Stimulated activated CD4-positive, alpha-beta T cell treated with anti-CD3 and anti-CD28 coated beads, Interleukin-12 subunit alpha, Interleukin-12 subunit beta, amount 100 ng/mL, for 24 hours (primary cell): ENCODE measurements at regions not wholly inside any gene's neighbourhood (a gene's known extent, or its start where the extent isn't known, plus 50 kb on each side); places are given as distances from the start of the nearest gene placed in this dataset.
"Not testable (repeated sequence)": the region's sequence is repeated elsewhere in the genome, so short reads cannot be mapped to it uniquely, and the experiment has no call there.

Source experiments
- DNase-seq, 2 experiments: peaks; one replicate each; pipeline ENCODE4 v3.0.0-alpha.2; 2020; ENCODE audit warnings: low read depth in 2 of 2

DNA sequence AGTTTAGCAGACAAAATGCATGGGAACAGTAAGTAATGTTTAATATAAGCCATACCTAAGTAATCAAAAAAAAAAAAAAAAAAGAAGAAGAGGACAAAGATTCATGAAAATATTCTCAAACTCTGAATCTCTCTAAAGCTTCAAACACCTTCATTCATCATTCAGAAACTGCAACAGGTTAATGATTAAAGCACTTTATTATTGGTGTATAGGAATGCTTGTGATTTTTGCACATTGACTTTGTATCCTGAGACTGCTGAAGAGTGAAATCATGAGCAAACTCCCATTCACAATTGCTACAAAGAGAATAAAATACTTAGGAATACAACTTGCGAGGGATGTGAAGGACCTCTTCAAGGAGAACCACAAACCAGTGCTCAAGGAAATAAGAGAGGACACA lies 278.4 kb upstream of the DCN start:
- no peak for DNase-seq

DNA sequence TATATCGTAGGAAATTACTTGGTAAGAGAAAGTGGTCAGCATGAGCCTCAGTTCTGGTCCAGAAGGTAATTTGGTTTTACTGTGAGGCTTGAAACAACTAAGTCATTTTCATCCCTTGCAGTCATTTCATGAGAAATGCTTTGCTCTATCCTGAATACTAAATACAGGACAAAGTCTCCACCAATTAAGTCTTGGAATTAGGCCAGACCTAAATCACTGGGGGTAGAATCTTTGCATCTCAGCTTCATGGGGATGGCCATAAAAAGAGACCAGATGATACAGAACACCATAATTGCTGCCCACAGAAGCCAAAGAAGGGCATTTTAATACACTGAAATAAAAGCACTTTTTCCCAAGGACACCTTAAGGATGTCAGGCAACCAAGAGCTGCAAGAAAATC lies 277.9 kb upstream of the DCN start:
- no peak for DNase-seq

DNA sequence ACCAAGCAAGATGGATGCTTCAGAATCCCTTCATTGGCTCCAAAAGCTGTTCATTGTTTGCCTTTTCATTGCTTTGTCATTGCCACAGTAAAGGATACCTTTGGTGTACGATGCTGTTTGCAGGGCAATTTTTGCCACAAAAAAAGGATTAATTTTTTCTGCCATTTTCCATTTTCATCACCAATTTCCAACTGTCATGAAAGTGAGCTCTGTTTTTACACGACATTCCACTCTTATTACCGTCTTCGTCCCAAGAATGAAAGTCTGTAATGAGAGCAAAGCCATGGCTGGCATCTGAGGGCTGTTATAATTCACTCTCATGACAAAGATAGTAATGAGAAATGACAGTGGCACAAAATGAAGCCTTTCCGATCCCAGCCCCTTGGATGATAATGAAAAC lies 272.7 kb upstream of the DCN start:
- no peak for DNase-seq

DNA sequence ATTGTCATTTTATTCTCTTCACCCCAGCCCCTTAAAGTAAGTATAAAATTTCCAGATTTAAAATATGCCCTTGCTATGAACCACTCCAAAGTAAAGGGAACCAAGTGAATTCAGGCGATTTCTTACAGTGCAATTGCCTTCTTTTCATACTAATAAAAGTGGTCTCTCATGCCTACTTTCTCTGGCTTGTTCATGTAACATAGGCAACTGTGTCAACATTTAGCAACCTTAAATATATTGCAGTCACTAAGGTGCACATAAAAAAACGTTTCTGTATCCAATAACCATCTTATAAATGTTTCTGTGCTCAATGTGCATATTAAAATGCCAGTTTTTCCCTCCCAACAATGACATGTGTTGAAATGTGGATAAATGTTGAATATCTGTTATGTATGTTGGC lies 271.6 kb upstream of the DCN start:
- no peak for DNase-seq

DNA sequence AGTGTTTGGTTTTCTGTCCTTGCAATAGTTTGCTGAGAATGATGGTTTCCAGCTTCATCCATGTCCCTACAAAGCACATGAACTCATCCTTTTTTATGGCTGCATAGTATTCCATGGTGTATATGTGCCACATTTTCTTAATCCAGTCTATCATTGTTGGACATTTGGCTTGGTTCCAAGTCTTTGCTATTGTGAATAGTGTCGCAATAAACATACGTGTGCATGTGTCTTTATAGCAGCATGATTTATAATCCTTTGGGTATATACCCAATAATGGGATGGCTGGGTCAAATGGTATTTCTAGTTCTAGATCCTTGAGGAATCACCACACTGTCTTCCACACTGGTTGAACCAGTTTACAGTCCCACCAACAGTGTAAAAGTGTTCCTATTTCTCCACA lies 269.8 kb upstream of the DCN start:
- not testable (repeated sequence) for DNase-seq

DNA sequence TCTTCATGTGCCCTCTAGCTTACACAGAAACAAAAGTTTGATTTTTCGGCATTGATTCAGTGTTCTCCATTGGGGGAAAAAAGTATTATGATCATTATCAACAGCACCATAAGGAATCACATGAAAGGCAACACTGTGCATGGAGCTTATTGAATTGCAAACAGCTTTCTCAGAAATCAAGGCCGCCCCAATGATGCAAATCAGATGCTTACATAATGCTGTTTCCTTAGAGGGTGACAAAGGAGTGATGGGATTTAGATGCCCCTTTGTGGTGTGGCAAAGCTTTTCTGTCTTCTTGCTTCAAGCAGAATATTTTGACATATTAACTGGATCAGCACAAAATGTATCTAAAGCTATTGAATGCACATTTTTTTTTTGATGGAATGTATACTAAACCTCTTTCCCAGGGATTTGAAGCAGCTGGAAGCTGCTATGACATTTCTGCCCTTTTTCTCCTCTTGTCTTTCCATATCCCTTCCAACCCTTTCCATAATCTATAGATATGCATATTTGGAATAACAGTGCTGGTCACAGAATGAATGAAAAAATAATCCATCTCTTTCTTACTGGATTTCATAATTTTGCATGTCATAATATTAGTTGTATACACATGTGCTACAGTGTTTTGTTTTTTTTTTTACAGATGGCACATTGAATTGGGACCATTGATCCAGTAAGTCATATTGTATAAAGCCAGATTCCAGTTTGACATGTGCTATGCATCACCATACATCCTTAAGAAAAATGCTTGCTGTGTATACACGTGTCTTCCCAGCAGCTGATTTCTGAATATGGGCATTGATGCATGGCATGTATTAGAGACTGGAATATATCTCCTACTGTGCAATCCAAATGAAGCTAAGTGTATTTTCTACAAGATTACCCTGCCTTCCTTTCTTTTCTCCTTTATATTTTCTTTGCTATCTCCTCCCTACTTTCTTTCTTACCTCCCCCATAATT lies 259.7 kb upstream of the DCN start:
- no peak for DNase-seq

DNA sequence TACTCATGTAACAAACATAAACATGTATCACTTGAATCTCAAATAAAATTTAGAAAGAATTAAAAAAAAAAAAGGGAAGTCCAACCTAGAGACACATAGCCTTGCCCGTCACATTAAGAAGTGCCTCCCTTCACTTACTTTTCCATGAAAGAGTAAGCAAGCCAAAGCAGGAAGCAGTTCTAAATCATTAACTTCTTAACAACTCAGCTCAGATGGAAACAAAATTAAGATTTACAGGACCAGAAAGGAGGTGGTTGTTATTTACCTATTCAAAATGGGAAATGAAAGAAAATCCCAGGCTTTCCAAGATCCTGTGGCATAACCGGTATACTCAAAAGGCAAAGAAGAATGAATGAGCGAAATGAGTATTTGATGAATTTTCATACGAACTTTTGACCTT lies 258.6 kb upstream of the DCN start:
- no peak for DNase-seq

DNA sequence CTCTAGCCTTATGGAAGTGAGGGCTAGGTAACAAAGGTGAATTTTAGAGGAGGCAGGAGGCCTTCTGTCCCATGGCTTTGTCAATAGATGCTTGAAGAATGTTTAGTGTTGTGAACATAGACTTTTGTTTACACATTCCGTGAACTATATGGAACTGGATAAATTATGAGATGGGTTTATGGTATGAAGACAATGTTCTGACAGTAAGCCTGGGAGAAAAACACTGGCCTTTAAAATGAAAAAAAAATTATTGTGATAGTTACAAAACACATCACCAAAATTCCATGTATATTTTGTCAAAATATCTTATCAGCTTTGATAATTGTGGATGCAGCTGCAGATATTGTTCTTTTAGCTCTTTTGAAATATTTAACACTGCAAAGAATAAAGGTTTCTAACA lies 251.5 kb upstream of the DCN start:
- no peak for DNase-seq

DNA sequence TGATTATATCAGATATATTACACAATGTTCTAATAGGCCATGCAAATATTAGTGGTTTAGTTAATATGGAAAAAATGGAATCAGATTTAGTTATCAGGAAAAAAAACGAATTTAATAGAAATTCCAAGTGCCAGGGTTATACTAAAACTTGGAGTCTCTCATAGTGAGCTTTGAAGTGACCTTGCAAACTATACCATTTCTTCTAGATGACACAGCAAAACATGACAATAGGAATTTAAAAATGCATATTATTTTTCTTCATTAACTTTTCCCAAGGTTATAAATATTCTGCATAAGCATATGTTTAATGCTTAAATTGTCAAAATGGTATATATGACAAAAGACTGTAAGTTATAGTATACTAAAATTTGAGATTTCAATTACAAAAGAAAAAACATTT lies 250.1 kb upstream of the DCN start:
- no peak for DNase-seq

DNA sequence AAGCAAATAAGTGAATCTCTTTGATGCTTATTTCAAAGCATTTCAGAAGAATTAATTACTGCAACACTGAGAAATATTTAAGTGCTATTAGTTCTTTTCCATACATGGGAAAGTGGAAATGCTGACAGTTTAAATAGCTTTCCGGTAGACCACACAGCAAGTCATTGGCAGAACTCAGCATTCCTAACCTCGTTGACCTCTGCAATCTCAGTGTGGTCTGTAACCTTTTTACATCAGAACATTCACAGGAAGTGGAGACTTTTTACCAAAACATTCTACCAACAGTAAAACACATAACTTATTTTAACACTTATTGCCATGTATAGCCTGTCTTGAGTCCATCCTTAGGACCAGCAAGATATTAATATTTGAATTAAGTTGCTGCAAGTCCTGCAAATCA lies 249.5 kb upstream of the DCN start:
- no peak for DNase-seq

DNA sequence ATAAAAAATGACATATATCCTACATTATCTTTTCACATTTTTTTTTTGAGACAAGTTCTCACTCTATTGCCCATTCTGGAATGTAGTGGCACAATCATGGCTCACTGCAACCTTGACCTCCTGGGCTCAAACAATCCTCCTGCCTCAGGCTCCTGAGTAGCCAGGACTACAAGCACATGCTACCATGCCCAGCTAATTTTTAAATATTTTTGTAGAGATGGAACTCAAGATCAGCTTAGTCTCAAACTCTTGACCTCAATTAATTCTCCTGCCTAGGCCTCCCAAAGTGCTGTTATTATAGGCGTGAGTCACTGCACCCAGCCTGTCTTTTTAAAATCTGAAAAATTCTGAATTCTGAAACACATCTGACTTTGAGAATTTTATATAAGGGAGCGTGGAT lies 241.9 kb upstream of the DCN start:
- no peak for DNase-seq

DNA sequence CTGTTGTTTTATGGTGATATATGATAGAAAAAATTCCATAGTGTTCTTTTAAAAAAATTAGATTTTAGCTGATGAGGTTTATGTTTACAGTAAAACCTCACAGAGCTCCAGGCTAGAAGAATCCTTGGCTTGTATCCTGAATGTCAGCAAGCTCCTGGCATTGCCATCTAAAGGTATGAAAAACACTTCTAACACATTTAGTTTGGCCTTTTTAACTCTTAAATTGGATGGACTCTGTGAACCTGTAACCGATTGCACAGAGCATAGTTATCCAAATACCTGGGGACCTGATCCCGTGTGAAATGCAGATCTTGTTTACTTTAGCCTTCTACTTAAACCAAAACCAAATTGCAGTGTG lies 241.1 kb upstream of the DCN start:
- DNase-seq = no peak

DNA sequence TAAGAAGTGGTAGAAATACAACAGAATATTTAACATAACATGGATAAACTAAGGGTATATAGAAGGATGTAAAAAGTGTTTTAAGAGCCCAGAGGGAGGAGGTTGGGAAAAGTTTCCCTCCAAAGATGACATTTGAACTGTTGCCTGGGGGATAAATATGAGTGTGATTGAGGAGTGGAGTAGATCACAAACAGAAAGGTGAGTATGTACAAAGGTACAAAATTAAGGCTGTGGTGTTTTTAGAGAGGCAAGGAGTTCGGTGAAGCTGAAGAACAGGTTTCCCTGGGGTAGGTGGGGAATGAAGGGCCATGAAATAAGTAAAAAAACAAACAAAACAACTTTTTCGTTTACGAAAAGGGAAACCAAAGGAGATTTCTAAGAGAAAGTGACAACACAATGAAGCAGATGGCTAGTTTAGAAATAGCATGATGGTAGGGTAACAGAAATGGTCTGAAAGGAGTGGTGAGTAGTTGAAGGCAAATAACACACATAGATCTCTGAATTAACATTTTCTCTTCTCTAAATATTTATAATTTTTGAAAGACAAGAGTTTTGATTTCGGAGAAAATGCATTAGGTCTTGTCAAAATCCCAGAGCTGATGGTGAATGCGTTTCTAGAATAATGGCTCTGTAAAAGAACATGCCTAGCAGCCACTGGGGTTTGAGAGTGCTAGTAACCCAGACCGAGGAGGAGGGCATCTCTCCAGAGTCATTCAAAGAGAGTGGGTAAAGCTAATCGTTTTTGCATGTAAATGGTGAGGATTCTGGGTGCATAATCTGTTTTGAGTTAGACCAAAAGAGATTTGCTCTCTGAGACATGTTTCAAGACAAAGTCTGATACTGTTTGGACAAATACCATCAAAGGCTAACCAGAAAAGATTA lies 240.4 kb upstream of the DCN start:
- no peak for DNase-seq

DNA sequence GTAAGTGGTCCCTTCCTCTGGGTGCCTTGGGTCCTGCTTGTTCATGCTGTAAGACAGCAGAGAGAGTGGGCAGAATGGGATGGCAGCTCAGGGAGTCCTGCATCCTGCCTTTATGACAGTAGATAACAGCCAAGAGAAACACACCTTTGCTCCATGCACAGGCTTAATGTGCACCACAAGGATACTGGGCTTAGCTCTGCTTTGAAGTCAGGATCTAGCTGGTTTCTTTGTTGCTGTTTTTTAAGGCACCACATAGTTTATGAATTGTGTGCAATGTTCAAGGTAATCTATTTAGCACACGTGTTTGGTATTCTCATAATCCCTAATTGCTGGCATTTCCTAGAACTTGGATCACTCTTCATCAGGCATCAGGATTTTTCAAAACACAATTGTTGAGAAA lies 239.5 kb upstream of the DCN start:
- DNase-seq = no peak

DNA sequence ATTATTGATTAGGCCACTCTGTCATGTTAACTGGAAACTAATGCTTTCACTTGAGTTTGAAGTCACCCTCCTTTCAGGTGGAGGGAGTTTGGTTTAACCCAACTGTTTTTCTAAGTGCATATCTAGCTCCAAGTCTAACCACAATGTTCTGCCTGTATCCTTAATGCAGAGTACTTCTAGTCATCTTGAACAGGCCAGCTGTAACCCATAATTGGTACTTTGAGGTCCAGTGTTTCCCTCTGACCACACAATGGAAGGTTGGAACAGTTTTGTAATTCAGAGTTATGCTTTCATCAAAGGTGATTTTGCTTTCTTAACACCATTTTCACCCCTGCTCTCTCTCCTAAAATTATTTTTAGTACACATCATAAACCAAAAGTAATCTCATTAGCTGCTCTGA lies 237.2 kb upstream of the DCN start:
- DNase-seq = no peak

DNA sequence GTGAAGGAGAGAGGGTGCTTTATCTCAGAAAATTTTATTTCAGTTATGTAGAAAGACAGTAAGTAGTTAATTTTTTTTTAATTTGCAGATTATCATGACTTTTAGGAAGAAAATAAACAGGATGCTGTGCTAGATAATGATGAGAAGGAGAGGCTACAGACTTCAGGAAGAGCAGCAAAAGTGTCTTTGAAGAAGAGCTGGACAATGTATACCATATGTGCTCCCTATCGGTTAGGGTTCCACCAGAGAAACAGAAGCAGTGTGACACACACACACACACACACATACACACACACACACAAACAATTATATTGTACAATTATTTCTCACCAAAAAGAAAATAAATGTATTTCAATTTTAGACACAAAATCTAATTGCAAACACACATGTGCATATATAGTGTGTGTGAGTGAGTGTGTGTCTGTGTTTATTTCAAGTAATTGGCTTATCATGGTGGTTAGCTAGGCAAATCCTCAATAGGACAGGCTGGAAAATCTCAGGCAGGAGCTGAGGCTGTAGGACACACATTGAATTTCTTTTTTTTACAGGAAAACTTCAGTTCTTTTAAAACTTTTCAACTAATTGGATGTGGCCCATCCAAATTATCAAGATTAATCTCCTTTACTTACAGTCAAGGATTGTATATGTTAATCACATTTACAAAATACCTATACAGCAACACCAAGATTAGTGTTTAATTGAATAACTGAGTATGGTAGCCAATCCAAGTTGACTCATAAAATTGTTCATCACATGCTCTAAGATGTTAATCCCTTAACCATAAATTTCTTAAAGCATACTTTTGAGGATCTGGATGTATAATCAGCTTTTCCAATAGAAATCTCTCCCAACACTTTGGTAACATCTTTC lies 235.8 kb upstream of the DCN start:
- DNase-seq = no peak

DNA sequence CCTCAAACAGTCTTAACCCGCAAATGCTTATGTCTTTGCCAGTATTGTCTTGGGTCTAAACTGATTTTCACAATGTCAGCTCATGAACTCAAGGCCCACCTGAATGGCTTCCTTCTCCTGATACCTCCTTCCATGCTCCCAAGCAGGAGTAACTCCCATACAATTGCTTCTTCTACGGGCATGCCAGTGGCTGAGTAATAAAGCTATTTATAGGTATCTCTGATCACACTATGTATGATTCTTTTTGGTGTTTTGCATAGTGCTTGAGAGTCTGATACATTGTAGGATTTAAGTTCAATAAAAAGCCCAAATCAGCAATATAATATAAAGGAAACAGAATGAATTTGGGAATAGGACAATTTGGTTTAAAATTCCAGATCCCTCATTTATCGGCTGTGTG lies 235.0 kb upstream of the DCN start:
- no peak for DNase-seq

DNA sequence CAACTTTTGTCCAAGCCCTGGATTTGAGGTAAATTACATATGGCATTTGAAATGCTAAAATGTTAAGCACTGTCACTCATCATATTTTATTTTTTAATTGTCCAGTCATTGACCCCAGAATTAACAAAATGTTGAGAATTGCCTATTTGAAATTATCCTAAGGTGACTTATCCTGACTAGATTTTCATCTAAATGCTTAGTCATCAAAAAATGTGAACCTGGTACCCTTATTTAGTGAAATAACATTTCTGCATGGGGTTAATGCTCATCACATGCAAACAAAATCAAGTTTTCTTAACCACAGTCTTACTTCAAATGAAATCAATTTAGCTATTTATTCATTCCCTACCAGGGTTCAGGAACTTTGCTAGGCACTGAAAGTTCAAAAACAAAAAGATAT lies 232.0 kb upstream of the DCN start:
- DNase-seq = no peak

DNA sequence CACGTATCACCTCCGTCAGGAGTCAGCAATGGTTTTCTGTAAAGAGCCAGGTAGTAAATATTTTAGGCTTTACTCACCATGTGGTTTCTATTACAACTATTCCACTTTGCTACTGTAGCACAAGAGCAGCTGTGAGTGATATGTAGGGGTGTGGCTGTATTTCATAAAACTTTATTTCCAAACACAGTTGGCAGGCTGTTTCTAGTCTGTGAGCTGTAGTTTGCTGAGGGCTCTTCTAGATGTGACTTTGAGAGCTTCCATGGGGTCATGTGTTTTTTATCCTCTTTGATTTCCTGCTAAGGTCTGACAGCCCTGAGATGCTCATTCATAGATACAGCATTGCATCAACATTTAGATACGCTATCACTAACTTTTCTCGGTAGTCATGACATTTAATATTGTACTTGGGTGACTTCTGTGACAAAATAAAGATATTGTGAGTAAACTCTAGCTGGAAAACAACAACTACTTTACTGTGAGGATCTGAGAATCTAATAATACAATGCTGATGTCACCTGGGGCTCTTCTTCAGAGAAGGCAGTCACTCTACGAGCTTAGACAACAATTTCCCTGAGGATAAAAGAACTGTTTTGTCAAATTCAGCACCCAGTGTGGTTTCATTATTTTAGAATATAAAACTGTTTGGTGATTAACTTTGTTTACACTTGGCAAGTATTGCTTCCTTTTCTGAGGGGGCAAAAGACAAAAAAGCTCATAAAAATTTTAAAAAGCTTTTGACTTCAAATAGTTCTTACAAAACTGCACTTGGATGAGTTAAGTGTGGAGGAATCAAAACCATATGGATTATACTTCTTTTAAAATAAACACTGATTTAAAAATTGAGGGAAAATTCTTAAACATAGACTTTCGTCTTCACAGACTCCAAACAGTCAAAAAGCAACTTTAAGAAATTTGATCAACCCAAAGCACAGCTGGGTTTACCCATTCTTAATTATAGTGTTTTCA lies 231.2 kb upstream of the DCN start:
- no peak for DNase-seq

DNA sequence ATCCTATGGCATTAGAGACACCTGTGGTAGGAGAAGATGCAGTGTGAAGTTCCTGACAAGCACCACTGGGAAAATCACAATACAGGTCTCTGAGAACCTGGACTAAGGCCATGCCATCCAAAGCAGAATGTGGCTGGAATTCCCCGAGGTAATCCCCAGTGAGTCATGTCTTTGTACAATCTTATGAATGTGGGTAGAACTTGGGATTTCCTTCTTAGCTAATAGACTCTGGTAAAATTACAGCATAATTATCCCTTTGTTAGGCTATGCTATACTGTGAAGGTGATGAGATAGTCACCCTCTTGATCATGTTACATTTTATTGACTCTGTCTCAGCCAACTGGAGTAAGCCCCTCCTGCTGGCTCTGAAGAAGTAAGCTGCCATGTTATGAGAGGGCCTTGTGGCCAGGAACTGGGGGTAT lies 224.3 kb upstream of the DCN start:
- no peak for DNase-seq

DNA sequence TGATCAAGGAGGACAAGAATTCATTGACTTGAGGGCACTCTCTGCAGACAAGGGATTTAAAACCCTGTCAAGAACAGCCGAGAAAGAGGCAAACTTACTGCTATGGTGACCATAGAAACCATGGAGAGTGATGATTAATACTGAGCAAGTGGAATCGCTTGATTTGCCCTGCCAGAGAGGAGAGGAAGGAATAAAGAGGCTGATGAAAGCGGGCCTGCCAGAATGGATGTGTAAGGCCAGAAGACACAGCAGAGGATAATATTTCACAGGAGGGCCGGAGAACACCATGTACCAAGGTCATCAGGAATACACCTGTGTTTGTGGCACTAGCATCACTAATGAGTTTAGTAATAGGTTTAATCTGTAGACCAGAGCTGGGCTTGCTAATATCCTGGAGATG lies 221.8 kb upstream of the DCN start:
- DNase-seq = no peak
